H1 (cell line): ENCODE measurements at regions not wholly inside any gene's neighbourhood (a gene's known extent, or its start where the extent isn't known, plus 50 kb on each side); places are given as distances from the start of the nearest gene placed in this dataset.

ENCODE experiments used
- CTCF ChIA-PET: fragments of 300-600 bp; sonication (Branson Sonifier 250); formaldehyde crosslinking; loops from one replicate; lab custom pipeline; 2021; ENCODE audit not compliant: partially characterized antibody; lab: Charles Lee
- POLR2A ChIA-PET: fragments of 300-600 bp; sonication (Branson Sonifier 250); formaldehyde crosslinking; loops from one replicate; lab custom pipeline; 2021; ENCODE audit warnings: inconsistent platforms; ENCODE audit not compliant: partially characterized antibody; lab: Charles Lee
- DNase-seq, 2 experiments: peaks; one replicate each; pipeline versions ENCODE4 v3.0.0 to v3.0.0-alpha.2; 2010 to 2022; ENCODE audit warnings: low spot score in 2 of 2, low read depth in 1 of 2, mixed read lengths in 1 of 2
- FAIRE-seq: peaks from 2 replicates; lab custom pipeline; 2011; peaks lifted over from hg19 to GRCh38; lab: Jason Lieb, UNC
- H2AFZ ChIP-seq: 2 replicates; pipeline ENCODE4 v1.8.1; 2012; ENCODE audit warnings: low read length, inconsistent platforms
- H2AK5ac ChIP-seq: 2 replicates; pipeline ENCODE4 v1.6.1; 2013; ENCODE audit warnings: low read depth, low read length
- H2BK120ac ChIP-seq: replicated peaks from 2 replicates; pipeline ENCODE3; 2013; ENCODE audit warnings: low read depth, low read length, inconsistent platforms
- H2BK12ac ChIP-seq: 2 replicates; pipeline ENCODE4 v1.6.1; 2013; ENCODE audit warnings: low read depth, low read length
- H2BK15ac ChIP-seq: 2 replicates; pipeline ENCODE4 v1.6.1; 2013; ENCODE audit warnings: low read length
- H2BK20ac ChIP-seq: 2 replicates; pipeline ENCODE4 v1.6.1; 2013; ENCODE audit warnings: low read length
- H2BK5ac ChIP-seq: 2 replicates; pipeline ENCODE4 v1.6.1; 2013; ENCODE audit warnings: low read depth, low read length
- H3K14ac ChIP-seq: 2 replicates; pipeline ENCODE4 v1.6.1; 2013; ENCODE audit warnings: inconsistent platforms; ENCODE audit not compliant: insufficient read length
- H3K18ac ChIP-seq: 2 replicates; pipeline ENCODE4 v1.6.1; 2013; ENCODE audit warnings: low read length; ENCODE audit errors: extremely low read depth
- H3K23ac ChIP-seq: 2 replicates; pipeline ENCODE4 v1.6.1; 2013; ENCODE audit warnings: inconsistent platforms; ENCODE audit not compliant: insufficient read length
- H3K23me2 ChIP-seq: 2 replicates; pipeline ENCODE4 v1.6.1; 2013; ENCODE audit warnings: low read depth, low read length
- H3K27ac ChIP-seq: 2 replicates; pipeline ENCODE4 v1.6.1; 2011; ENCODE audit warnings: low read depth, low read length, inconsistent platforms
- H3K27me3 ChIP-seq, 4 experiments: replicated peaks in 1 of 4; 1 replicate in 1 of 4; 2 replicates in 3 of 4; pipeline versions ENCODE4 v1.6.1 to v1.8.1; 2011 to 2013; ENCODE audit warnings: low read length in 3 of 4, mild to moderate bottlenecking in 3 of 4, inconsistent platforms in 2 of 4, mixed read lengths in 2 of 4, moderate library complexity in 1 of 4; ENCODE audit not compliant: control insufficient read depth in 3 of 4, insufficient read depth in 3 of 4; ENCODE audit errors: extremely low read depth in 1 of 4
- H3K36me3 ChIP-seq, 4 experiments: 2 replicates each; pipeline versions ENCODE4 v1.6.1 to v1.8.1; 2011 to 2013; ENCODE audit warnings: mild to moderate bottlenecking in 4 of 4, low read length in 3 of 4, moderate library complexity in 2 of 4, control low read depth in 1 of 4, inconsistent platforms in 1 of 4; ENCODE audit not compliant: insufficient read depth in 4 of 4, control insufficient read depth in 2 of 4
- H3K4ac ChIP-seq: replicated peaks from 2 replicates; pipeline ENCODE3; 2013; ENCODE audit warnings: low read length, low read depth, mixed read lengths, inconsistent platforms; ENCODE audit not compliant: insufficient read length
- H3K4me1 ChIP-seq, 4 experiments: replicated peaks in 1 of 4; 1 replicate in 1 of 4; 2 replicates in 3 of 4; pipeline versions ENCODE4 v1.6.1 to v1.8.1; 2011 to 2013; ENCODE audit warnings: low read length in 3 of 4, inconsistent platforms in 2 of 4, mixed read lengths in 1 of 4; ENCODE audit not compliant: insufficient read depth in 4 of 4, control insufficient read depth in 3 of 4
- H3K4me2 ChIP-seq, 2 experiments: 2 replicates each; pipeline versions ENCODE4 v1.6.1 to v1.8.1; 2011 to 2013; ENCODE audit warnings: low read depth in 2 of 2, low read length in 2 of 2, control low read depth in 1 of 2, inconsistent platforms in 1 of 2, mild to moderate bottlenecking in 1 of 2; ENCODE audit not compliant: insufficient read depth in 1 of 2
- H3K4me3 ChIP-seq, 4 experiments: fragments of 200-600, 300-600 bp in 1 of 4; sonication (generic), shearing (Covaris generic), sonication (Bioruptor Twin) in 1 of 4; 2 replicates each; pipeline versions ENCODE4 v1.5.1 to v1.8.1; 2011 to 2016; ENCODE audit warnings: low read length in 4 of 4, low read depth in 3 of 4, control low read depth in 2 of 4, inconsistent platforms in 2 of 4, mild to moderate bottlenecking in 2 of 4, mixed read lengths in 1 of 4, moderate library complexity in 1 of 4; ENCODE audit not compliant: insufficient read depth in 2 of 4; ENCODE audit errors: extremely low read depth in 1 of 4
- H3K56ac ChIP-seq: replicated peaks from 2 replicates; pipeline ENCODE3; 2013; ENCODE audit warnings: low read depth, mild to moderate bottlenecking, mixed read lengths, low read length, inconsistent platforms; ENCODE audit not compliant: insufficient read length
- H3K79me1 ChIP-seq: 2 replicates; pipeline ENCODE4 v1.6.1; 2013; ENCODE audit warnings: low read depth, low read length, control low read depth
- H3K79me2 ChIP-seq, 2 experiments: 2 replicates each; pipeline versions ENCODE4 v1.6.1 to v1.8.1; 2012 to 2013; ENCODE audit warnings: low read length in 2 of 2, mild to moderate bottlenecking in 2 of 2, inconsistent platforms in 1 of 2; ENCODE audit not compliant: insufficient read depth in 2 of 2, control insufficient read depth in 1 of 2
- H3K9ac ChIP-seq, 4 experiments: replicated peaks in 1 of 4; 1 replicate in 1 of 4; 2 replicates in 3 of 4; pipeline versions ENCODE4 v1.6.1 to v1.8.1; 2011 to 2013; ENCODE audit warnings: low read depth in 3 of 4, low read length in 3 of 4, control low read depth in 2 of 4, mild to moderate bottlenecking in 2 of 4, moderate library complexity in 2 of 4, inconsistent platforms in 1 of 4; ENCODE audit errors: extremely low read depth in 1 of 4
- H3K9me3 ChIP-seq, 2 experiments: 2 replicates each; pipeline versions ENCODE4 v1.6.1 to v1.8.1; 2012 to 2013; ENCODE audit warnings: mild to moderate bottlenecking in 2 of 2, moderate library complexity in 2 of 2, control low read depth in 1 of 2, inconsistent platforms in 1 of 2, low read depth in 1 of 2, low read length in 1 of 2, mixed read lengths in 1 of 2; ENCODE audit not compliant: insufficient read depth in 2 of 2
- H4K20me1 ChIP-seq, 2 experiments: replicated peaks in 1 of 2; 2 replicates each; pipeline versions ENCODE3 to v1.8.1; 2011 to 2013; ENCODE audit warnings: inconsistent platforms in 2 of 2, low read length in 2 of 2, mild to moderate bottlenecking in 1 of 2; ENCODE audit not compliant: insufficient read depth in 2 of 2, control insufficient read depth in 1 of 2
- H4K5ac ChIP-seq: 2 replicates; pipeline ENCODE4 v1.6.1; 2013; ENCODE audit warnings: low read length, low read depth, mixed read lengths, inconsistent platforms; ENCODE audit not compliant: insufficient read length
- H4K8ac ChIP-seq: 2 replicates; pipeline ENCODE4 v1.8.0; 2013; ENCODE audit warnings: mild to moderate bottlenecking, moderate library complexity, low read length, inconsistent platforms; ENCODE audit not compliant: insufficient read depth; ENCODE audit errors: extremely low read depth
- H4K91ac ChIP-seq: replicated peaks from 2 replicates; pipeline ENCODE3; 2013; ENCODE audit warnings: low read length, mixed read lengths, inconsistent platforms; ENCODE audit not compliant: insufficient read length
- BCL11A ChIP-seq, 2 experiments: IDR thresholded peaks; one replicate each; pipeline ENCODE4 v1.6.1; 2011; ENCODE audit warnings: low read depth in 2 of 2, low read length in 2 of 2, mild to moderate bottlenecking in 2 of 2
- KDM4A ChIP-seq: IDR thresholded peaks from one replicate; pipeline ENCODE4 v1.7.1; 2012; ENCODE audit warnings: low read depth, mild to moderate bottlenecking, moderate library complexity, low read length, inconsistent platforms; ENCODE audit not compliant: severe bottlenecking
- POLR2A ChIP-seq, 2 experiments: IDR thresholded peaks; 1 replicate in 1 of 2; 2 replicates in 1 of 2; pipeline ENCODE4 v1.6.1; 2011; ENCODE audit warnings: low read depth in 2 of 2, low read length in 2 of 2, mild to moderate bottlenecking in 2 of 2; ENCODE audit errors: control extremely low read depth in 1 of 2
- SIRT6 ChIP-seq: IDR thresholded peaks from one replicate; pipeline ENCODE4 v1.7.1; 2012; ENCODE audit warnings: low read length, inconsistent platforms
- WGBS, 2 experiments: shearing (Covaris generic) in 1 of 2; methylation state at CpG; one replicate each; pipeline versions ENCODE4 v1.1.6 to v1.1.7; 2013 to 2015; ENCODE audit warnings: low lambda C conversion rate in 2 of 2, mixed read lengths in 2 of 2, inconsistent platforms in 1 of 2, low coverage in 1 of 2, missing lambda C conversion rate in 1 of 2; ENCODE audit not compliant: insufficient replicate concordance in 2 of 2, insufficient coverage in 1 of 2, insufficient read length in 1 of 2; ENCODE audit errors: extremely low coverage in 1 of 2, missing lambda C conversion rate in 1 of 2; 5-methylcytosine and 5-hydroxymethylcytosine counted together

DNA sequence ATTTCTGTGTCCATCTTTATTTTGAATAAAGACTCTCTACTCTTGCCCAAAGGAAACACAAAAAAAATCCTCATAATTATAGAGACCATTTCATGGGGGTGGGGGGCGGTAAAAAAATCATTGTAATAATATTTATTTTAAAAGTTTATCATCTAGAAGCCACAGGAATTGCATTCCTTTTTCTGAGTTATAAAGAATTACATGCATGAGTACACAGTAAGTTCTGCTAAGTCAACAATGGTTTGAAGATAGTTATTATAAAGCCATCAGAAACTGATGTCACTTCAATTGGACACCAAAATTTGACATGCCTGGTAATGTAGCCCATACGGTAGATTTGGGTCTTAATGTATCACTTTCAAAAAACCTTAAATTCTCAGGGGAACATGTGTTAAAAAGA, 478.1 kb upstream of the NR5A2 start:
- Histone ChIP-seq H2BK120ac (no peak overlapping the region), H3K27ac (no peak overlapping the region), H3K4me2 (no peak overlapping the region), H3K36me3 (no peaks in the 10 kb centered on the region), H2BK12ac (no peak overlapping the region), H3K56ac (no peak overlapping the region), H4K8ac (no peak overlapping the region), H3K4me3 (no peak overlapping the region), H4K5ac (no peak overlapping the region), H3K14ac (no peak overlapping the region), H3K23ac (no peak overlapping the region), H3K4ac (no peak overlapping the region), H3K23me2 (no peaks in the 10 kb centered on the region), H2BK20ac (no peak overlapping the region), H3K79me2 (no peaks in the 10 kb centered on the region), H2AFZ (no peak overlapping the region), H3K9me3 (no peaks in the 10 kb centered on the region), H3K18ac (no peak overlapping the region), H2BK15ac (no peak overlapping the region), H3K27me3 (no peaks in the 10 kb centered on the region), H2AK5ac (no peak overlapping the region), H4K20me1 (no peaks in the 10 kb centered on the region), H2BK5ac (no peak overlapping the region), H4K91ac (no peak overlapping the region), H3K79me1 (no peaks in the 10 kb centered on the region), H3K9ac (no peak overlapping the region), H3K4me1 (no peaks in the 10 kb centered on the region)
- ChIA-PET POLR2A (no interaction called here), CTCF (interaction anchor here (1.1 to 2.0 kb wide), 3 partner anchors 38 to 86 kb away, joined by 4 to 11 read pairs (median 5); no protein-coding TSS in a partner anchor)
- FAIRE-seq (no peak), DNase-seq (no peak)
- WGBS, 2 experiments, result 91% methylated on average over 2 of the region's 2 CpGs; no CpG with 5 or more reads in 1 of the 2 experiments
- TF ChIP-seq SIRT6 (no peak), KDM4A (no peak), BCL11A (IDR thresholded peaks at IDR 0.05; ENCODE audit: low read depth in 2 of 2, low read length in 2 of 2) (no peak), POLR2A (IDR thresholded peaks at IDR 0.05; ENCODE audit: control extremely low read depth in 1 of 2, low read depth in 2 of 2, low read length in 2 of 2) (no peak)
